Mesendoderm (in vitro differentiated cells): ENCODE measurements at regions not wholly inside any gene's neighbourhood (a gene's known extent, or its start where the extent isn't known, plus 50 kb on each side); places are given as distances from the start of the nearest gene placed in this dataset.
"Not testable (repeated sequence)": the region's sequence is repeated elsewhere in the genome, so short reads cannot be mapped to it uniquely, and the experiment has no call there.

Experiments
- DNase-seq: peaks from one replicate; pipeline ENCODE4 v3.0.0; 2013
- H2AK5ac ChIP-seq: 2 replicates; pipeline ENCODE4 v1.6.1; 2013; ENCODE audit warnings: low read length, inconsistent platforms
- H2BK120ac ChIP-seq: 2 replicates; pipeline ENCODE4 v1.6.1; 2013; ENCODE audit warnings: low read depth, mild to moderate bottlenecking, low read length, moderate library complexity, mixed read lengths
- H2BK15ac ChIP-seq: replicated peaks from 2 replicates; pipeline ENCODE4 v1.6.1; 2013; ENCODE audit warnings: low read depth, mild to moderate bottlenecking, moderate library complexity
- H2BK5ac ChIP-seq: 2 replicates; pipeline ENCODE4 v1.6.1; 2013; ENCODE audit warnings: low read length, inconsistent platforms
- H3K18ac ChIP-seq: 2 replicates; pipeline ENCODE4 v1.6.1; 2013; ENCODE audit warnings: mild to moderate bottlenecking, low read length, mixed read lengths
- H3K23ac ChIP-seq: one replicate; pipeline ENCODE4 v1.6.1; 2013; ENCODE audit warnings: low read length
- H3K27ac ChIP-seq: 2 replicates; pipeline ENCODE4 v1.5.1; 2013; ENCODE audit warnings: low read depth, mild to moderate bottlenecking, inconsistent platforms, low read length, moderate library complexity
- H3K27me3 ChIP-seq: 2 replicates; pipeline ENCODE4 v1.6.1; 2013; ENCODE audit warnings: low read length, control low read depth, mild to moderate bottlenecking, inconsistent platforms; ENCODE audit not compliant: insufficient read depth, poor library complexity
- H3K36me3 ChIP-seq: 2 replicates; pipeline ENCODE4 v1.6.1; 2013; ENCODE audit warnings: low read length, inconsistent platforms; ENCODE audit not compliant: control insufficient read depth, insufficient read depth
- H3K4ac ChIP-seq: one replicate; pipeline ENCODE4 v1.6.1; 2013; ENCODE audit warnings: low read depth, mild to moderate bottlenecking, low read length, moderate library complexity
- H3K4me1 ChIP-seq: 2 replicates; pipeline ENCODE4 v1.6.1; 2013; ENCODE audit warnings: low read depth, low read length, inconsistent platforms; ENCODE audit not compliant: control insufficient read depth
- H3K4me2 ChIP-seq: 2 replicates; pipeline ENCODE4 v1.6.1; 2013; ENCODE audit warnings: low read length
- H3K4me3 ChIP-seq: 2 replicates; pipeline ENCODE4 v1.5.1; 2013; ENCODE audit warnings: mild to moderate bottlenecking, low read length
- H3K56ac ChIP-seq: one replicate; pipeline ENCODE4 v1.6.1; 2013; ENCODE audit warnings: low read length
- H3K79me1 ChIP-seq: 2 replicates; pipeline ENCODE4 v1.6.1; 2013; ENCODE audit warnings: low read length, inconsistent platforms
- H3K79me2 ChIP-seq: 2 replicates; pipeline ENCODE4 v1.6.1; 2013; ENCODE audit warnings: mild to moderate bottlenecking, low read length; ENCODE audit not compliant: control insufficient read depth, insufficient read depth
- H3K9ac ChIP-seq: 2 replicates; pipeline ENCODE4 v1.6.1; 2013; ENCODE audit warnings: low read length, inconsistent platforms
- H4K5ac ChIP-seq: one replicate; pipeline ENCODE4 v1.6.1; 2013; ENCODE audit warnings: low read length
- H4K8ac ChIP-seq: one replicate; pipeline ENCODE4 v1.6.1; 2013; ENCODE audit warnings: low read depth, mild to moderate bottlenecking, control low read depth, low read length, moderate library complexity
- WGBS: extraction: QIAGEN DNeasy Blood & Tissue Kit; methylation state at CpG from one replicate; pipeline ENCODE4 v1.1.7; 2013; ENCODE audit warnings: low lambda C conversion rate, missing lambda C conversion rate; ENCODE audit not compliant: insufficient coverage; ENCODE audit errors: extremely low coverage; 5-methylcytosine and 5-hydroxymethylcytosine counted together

GRCh38 chr15:21267671-21268395, 172.5 kb downstream of the POTEB3 start:
- Histone ChIP-seq H3K4me2 (no peak overlapping the region), H3K79me1 (no peaks in the 10 kb centered on the region), H3K23ac (no peak overlapping the region), H3K56ac (no peak overlapping the region), H3K9ac (no peak overlapping the region), H3K4me3 (no peak overlapping the region), H3K4ac (no peak overlapping the region), H3K27me3 (no peaks in the 10 kb centered on the region), H2BK15ac (no peak overlapping the region), H3K36me3 (no peaks in the 10 kb centered on the region), H2BK5ac (no peak overlapping the region), H3K4me1 (no peaks in the 10 kb centered on the region), H4K8ac (no peak overlapping the region), H2BK120ac (no peak overlapping the region), H3K79me2 (no peaks in the 10 kb centered on the region), H2AK5ac (no peak overlapping the region), H3K18ac (no peak overlapping the region), H4K5ac (no peak overlapping the region), H3K27ac (no peak overlapping the region)
- DNase-seq, result no peak
- WGBS, result no CpG with 5 or more reads among the region's 4 CpGs

GRCh38 chr15:21267226-21267625, 173.1 kb downstream of the POTEB3 start:
- Histone ChIP-seq H2AK5ac (no peak overlapping the region), H3K4me1 (no peaks in the 10 kb centered on the region), H3K79me1 (no peaks in the 10 kb centered on the region), H2BK15ac (no peak overlapping the region), H3K27ac (no peak overlapping the region), H3K27me3 (no peaks in the 10 kb centered on the region), H2BK120ac (no peak overlapping the region), H3K56ac (no peak overlapping the region), H2BK5ac (no peak overlapping the region), H4K5ac (no peak overlapping the region), H3K4ac (no peak overlapping the region), H4K8ac (no peak overlapping the region), H3K18ac (no peak overlapping the region), H3K23ac (no peak overlapping the region), H3K4me2 (no peak overlapping the region), H3K36me3 (no peaks in the 10 kb centered on the region), H3K4me3 (no peak overlapping the region), H3K79me2 (no peaks in the 10 kb centered on the region), H3K9ac (no peak overlapping the region)
- DNase-seq, result no peak
- no CpG with 5 or more reads among the region's 2 CpGs for WGBS

- H2BK15ac ChIP-seq, H3K4me1 ChIP-seq, H2BK120ac ChIP-seq, H3K79me1 ChIP-seq, H2BK5ac ChIP-seq, H3K36me3 ChIP-seq, H3K27me3 ChIP-seq, H3K4ac ChIP-seq, H4K8ac ChIP-seq, H4K5ac ChIP-seq, H2AK5ac ChIP-seq, H3K79me2 ChIP-seq, H3K23ac ChIP-seq, H3K56ac ChIP-seq, H3K4me2 ChIP-seq, H3K18ac ChIP-seq, H3K4me3 ChIP-seq, H3K9ac ChIP-seq, DNase-seq, H3K27ac ChIP-seq: not testable (repeated sequence)
- WGBS, result no CpG with 5 or more reads among the region's 3 CpGs
Observed at GRCh38 chr15:21265628-21266027, 174.7 kb downstream of the POTEB3 start.

GRCh38 chr15:21262851-21263425, 177.4 kb downstream of the POTEB3 start:
- no peak overlapping the region for H3K4me2 ChIP-seq
- peak; percentile 3 for DNase-seq
- no peak overlapping the region for H2BK5ac ChIP-seq
- no peak overlapping the region for H3K18ac ChIP-seq
- H3K27ac ChIP-seq, result no peak overlapping the region
- no peak overlapping the region for H3K9ac ChIP-seq
- H3K27me3 ChIP-seq, result no peaks in the 10 kb centered on the region
- H3K79me1 ChIP-seq, result no peaks in the 10 kb centered on the region
- H4K8ac ChIP-seq, result no peak overlapping the region
- H3K79me2 ChIP-seq, result no peaks in the 10 kb centered on the region
- no peaks in the 10 kb centered on the region for H3K36me3 ChIP-seq
- no peak overlapping the region for H3K4ac ChIP-seq
- no peak overlapping the region for H4K5ac ChIP-seq
- H2BK15ac ChIP-seq, result no peak overlapping the region
- WGBS, result no CpG with 5 or more reads among the region's 12 CpGs
- H2AK5ac ChIP-seq, result no peak overlapping the region
- no peak overlapping the region for H3K4me3 ChIP-seq
- H3K23ac ChIP-seq, result no peak overlapping the region
- H3K56ac ChIP-seq, result no peak overlapping the region
- no peak overlapping the region for H2BK120ac ChIP-seq
- no peaks in the 10 kb centered on the region for H3K4me1 ChIP-seq

GRCh38 chr15:21261965-21262850, 178.1 kb downstream of the POTEB3 start:
- H4K5ac ChIP-seq, result no peak overlapping the region
- no peaks in the 10 kb centered on the region for H3K36me3 ChIP-seq
- H3K79me2 ChIP-seq, result no peaks in the 10 kb centered on the region
- no peak overlapping the region for H3K4ac ChIP-seq
- H3K79me1 ChIP-seq, result no peaks in the 10 kb centered on the region
- no peak for DNase-seq
- no peak overlapping the region for H3K18ac ChIP-seq
- H3K4me2 ChIP-seq, result no peak overlapping the region
- no peak overlapping the region for H2BK120ac ChIP-seq
- H4K8ac ChIP-seq, result no peak overlapping the region
- no CpG with 5 or more reads among the region's 30 CpGs for WGBS
- no peaks in the 10 kb centered on the region for H3K4me1 ChIP-seq
- no peak overlapping the region for H2AK5ac ChIP-seq
- H2BK5ac ChIP-seq, result no peak overlapping the region
- no peak overlapping the region for H3K23ac ChIP-seq
- no peak overlapping the region for H3K56ac ChIP-seq
- no peak overlapping the region for H3K4me3 ChIP-seq
- H2BK15ac ChIP-seq, result no peak overlapping the region
- no peak overlapping the region for H3K9ac ChIP-seq
- H3K27me3 ChIP-seq, result no peaks in the 10 kb centered on the region
- no peak overlapping the region for H3K27ac ChIP-seq
